Stimulated activated CD8-positive, alpha-beta memory T cell treated with anti-CD3 and anti-CD28 coated beads, Interleukin-7, amount 100 ng/mL, for 24 hours (primary cell): ENCODE measurements at regions not wholly inside any gene's neighbourhood (a gene's known extent, or its start where the extent isn't known, plus 50 kb on each side); places are given as distances from the start of the nearest gene placed in this dataset.

ENCODE experiments used
- DNase-seq: peaks from one replicate; pipeline ENCODE4 v3.0.0-alpha.2; 2020; ENCODE audit warnings: low read depth

DNA sequence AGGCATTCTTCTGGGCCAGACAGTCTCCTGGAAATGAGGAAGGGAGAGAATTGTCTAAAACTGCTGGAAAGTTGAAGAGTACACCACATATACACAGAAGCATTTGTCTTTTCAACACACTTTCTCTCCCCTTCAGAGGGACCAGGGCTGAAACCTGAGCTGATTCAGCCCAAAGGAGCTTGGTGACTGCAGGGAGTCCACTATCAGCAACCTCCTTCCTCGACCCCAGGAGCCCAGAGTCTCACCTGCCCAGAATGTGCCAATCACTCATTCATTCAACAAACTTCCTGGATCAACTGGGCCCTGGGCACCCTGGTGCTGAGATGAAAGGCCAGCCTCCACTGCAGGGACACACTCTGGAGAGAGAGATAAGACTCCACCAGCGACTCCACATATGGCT lies 128.9 kb upstream of the VSTM2B start:
- DNase-seq = no peak

DNA sequence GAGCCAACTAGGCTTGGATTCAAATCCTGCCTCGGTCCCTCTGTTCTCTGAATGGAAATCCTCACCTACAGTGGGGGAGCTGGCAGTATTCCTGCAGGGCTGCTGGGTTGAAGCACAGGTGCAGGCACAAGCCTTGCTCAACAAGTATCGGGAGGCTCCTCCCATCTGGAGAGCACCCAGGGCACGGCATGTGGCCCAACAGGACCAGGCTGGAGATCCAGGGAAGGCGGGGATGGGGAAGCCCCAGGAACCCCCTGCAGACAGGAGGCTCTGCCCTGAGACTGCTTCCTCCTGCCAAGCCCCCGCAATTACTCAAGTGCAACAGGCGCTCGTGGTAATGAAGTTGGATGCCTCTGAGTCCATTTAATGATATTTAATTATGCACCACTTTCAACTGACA lies 128.0 kb upstream of the VSTM2B start:
- DNase-seq = no peak

DNA sequence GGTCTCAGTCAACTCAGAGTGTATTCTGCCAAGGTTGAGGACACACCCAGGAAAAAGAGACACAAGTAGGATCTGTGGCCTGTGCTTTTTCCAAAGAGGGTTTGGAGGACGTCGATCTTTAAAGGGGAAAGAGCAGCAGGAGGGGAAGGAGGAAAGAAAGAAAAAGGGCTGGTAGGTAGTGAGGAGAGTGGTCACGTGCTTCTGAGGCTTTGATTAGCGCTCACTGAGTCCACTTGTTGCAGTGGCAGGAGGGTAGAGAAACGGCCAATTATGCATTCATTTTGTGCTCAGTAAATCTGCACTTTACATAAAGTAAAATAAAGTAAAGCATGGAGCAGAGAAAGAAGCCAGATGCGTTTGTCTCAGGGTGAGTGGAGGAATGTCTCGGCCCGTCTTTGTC lies 126.0 kb upstream of the VSTM2B start:
- DNase-seq = no peak

DNA sequence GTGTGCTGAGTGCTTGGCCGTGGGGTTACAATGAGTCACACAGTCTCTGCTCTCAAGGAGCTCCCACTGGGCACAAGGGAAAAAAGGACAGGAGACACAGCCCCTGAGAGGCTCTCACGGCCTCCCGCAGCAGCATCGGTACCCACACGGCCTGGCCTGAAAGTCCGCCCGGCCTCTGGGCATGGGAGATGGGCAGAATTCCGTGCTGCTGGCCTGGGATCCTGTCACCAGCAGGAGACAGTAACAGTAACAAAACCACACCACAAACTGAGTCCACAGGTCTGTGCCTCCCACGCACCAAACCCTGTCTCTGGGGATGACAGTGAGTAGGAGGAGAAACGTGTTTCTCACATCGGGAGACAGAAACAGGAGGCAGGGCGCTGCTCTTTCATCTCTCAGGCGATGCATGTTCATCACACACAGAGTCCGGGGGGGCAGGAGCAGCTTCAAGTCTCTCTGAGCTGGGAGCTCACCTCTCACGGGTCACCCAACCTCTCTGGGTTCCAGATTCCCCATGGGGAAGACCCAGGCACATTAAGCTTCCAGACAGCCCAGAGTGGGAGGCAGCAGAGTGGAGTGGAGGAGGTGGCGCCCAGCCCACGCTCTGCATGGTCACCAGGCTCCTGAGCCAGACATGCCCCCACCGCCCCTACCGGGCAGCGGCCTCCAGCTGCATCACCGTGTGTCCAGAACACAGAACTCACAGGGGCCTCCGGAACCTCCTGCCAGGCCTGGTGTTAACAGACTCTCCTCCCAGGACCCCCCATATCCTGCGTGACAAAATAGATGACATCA lies 124.7 kb upstream of the VSTM2B start:
- no peak for DNase-seq

DNA sequence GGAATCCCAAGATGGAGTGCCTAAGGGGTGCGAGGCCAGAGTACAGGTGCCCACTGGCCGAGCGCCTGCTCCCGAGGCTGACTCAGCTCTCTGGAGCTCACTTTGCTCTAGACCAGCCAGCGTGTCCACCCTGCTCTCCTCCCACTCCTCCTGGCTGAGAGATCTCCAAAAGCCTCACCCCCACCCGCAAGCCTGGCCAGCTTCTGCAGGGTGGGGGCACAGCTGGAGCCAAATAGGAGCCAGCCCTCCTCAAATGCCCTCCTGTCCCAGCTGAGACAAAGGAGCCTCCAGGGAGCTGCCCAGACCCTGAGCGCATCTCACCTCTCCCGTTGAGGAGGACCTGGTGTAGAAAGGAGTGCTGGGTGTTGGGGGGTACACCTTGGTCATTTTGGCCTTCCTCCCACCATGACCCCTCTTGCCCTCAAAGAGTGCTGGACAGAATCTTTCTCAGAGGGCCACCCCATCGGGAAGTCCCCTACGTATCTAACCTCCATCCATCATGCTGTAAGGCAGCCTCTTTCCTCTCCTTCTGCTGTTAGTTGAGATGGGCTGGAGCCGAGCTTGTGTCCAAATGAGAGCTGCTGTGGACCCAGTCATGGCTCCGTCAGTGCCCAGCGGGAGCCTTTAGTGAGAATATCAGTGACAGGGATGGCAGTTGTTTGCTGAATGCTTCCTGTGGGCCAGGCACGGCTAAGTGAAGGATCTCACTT lies 123.9 kb upstream of the VSTM2B start:
- DNase-seq = no peak

DNA sequence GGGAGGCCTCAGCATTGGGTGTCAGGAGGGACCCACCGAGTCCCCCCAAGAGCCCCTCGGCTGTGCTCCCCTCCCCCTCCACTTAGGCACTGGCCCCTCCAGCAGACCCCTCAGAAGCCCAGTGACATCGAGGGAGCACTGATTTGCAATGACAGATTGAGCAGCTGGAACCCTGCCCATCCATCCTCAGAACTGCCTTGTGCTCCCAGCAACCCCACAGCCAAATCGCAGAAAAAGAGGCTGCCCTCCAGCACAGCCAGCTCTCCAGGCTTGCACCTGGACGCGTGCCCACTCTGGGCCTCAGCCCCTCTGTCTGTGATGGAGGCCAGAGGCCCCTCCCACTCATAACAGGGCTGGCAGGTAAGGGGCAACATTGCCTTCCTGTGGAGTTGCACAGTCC lies 123.2 kb upstream of the VSTM2B start:
- no peak for DNase-seq

DNA sequence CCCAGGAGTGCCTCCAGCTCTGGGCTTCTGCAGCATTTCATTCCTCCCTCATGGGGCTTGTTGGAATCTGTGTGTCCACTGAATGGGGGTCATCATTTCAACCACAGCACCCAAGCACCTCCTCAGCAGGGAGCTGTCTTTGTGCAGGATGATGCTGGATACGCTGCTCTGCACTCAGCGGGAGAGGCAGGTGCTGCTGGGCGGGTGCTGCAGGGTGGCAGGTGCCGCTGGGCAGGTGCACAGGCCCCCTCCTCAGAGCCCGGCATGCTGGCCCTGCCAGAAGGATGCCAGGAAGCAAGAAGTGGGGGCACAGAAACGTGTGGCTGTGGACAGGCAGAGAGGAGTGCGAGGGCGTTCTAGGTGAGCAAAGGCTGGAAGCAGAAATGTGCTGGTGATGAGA lies 121.8 kb upstream of the VSTM2B start:
- DNase-seq = no peak

DNA sequence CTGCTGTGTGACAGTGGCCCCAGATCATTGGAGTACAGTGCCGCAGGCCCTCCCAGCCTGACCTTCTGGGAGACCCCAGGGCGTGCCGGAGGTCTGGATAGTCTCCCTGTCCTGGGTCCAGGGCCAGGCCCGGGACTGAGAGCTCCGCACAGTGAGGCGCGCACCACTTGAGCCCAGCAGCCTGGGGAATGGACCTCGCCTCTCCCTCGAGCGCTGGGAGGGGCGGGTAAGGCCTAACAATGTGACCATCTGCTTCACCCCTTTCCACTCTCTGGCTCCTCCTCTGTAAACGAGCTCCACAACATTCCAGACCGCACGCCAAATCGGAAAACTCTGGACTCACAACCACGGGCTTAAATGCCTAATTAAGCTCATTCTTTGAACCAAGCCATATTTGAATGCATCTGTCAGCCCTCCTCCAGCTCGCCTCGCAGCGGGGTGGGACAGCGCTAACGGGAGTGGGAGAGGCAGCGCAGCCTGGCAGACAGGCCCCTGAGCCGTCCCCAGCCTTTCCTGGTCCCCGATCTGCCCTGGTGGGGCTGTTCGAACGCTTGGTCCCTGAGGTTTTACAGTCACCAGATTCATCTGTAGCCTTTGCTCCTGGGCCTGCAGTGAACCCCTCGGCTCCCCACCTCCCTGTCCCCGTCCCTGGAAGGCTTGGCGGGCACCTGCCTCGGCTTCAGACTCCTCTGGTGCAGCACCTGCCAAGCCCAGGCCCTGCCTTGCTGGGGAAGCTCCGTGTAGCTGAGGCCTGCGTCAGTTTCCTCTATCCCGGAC lies 120.7 kb upstream of the VSTM2B start:
- DNase-seq = no peak

DNA sequence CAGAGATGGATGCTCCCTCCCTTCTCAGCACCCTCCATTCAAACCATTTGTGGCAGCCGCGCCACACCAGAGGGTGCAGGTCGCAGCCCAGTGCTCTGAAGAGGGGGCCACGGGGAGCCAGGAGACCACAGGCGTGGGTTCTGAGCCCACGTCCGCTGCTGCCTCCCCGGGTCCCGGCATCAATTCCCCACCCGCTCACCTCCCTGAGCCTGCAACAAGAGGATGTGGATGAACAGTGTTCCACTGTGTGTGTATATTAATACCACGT lies 120.1 kb upstream of the VSTM2B start:
- DNase-seq = no peak

DNA sequence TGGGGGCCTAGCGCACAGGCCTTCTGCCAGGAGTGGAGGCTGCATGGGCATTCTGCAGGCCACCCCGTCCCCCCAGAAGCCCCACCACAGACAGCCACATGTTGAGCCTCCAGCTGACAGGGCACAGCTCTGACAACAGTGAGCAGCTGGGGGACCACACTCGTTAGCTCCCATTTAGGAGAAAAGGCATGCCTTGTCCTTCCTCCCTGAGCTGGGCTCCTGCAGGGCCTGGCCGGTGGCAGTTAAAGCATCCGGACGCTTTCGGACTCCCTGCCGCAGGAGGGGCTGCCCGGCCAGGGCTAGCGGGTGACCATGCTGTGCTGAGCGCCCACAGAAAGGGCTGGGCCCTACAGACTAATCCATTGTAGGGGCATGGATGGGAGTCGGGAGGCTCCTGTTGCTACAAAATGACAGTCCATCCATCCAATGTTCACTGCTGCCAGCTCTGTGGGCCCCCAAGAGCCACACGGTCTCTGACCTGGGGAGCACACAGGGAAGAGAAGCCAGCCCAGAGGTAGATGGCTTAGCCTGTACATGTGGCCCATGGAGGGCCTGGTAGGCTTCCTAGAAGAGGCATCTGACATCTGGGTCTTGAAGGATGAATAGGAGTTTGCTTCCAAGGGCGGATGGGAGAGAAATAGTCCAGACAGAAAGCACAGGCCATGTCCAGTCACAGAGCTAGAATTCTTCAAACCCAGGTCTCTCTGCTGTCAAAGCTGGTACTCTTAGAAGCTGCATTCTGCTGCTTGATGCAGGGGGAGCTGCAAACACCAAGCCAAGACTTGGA lies 116.5 kb upstream of the VSTM2B start:
- no peak for DNase-seq

DNA sequence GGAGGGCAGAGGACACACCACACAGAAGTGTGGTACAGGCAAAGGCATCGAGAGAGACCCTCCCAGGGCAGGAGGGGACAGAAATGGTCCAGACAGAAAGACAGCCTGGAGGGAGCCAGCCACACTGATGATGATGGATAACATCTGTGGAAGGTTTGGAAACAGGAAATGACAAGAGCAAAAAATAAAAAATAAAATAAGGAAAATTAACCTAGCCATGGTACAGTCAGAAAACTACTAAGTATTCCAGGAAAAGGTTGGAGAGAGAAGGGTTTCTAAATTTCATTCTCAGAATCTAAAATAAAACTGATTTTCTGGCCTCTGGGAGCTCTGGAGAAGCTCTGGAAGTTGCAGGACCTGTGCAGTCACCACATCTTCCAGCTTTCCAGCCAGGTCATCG lies 115.2 kb upstream of the VSTM2B start:
- DNase-seq = no peak

DNA sequence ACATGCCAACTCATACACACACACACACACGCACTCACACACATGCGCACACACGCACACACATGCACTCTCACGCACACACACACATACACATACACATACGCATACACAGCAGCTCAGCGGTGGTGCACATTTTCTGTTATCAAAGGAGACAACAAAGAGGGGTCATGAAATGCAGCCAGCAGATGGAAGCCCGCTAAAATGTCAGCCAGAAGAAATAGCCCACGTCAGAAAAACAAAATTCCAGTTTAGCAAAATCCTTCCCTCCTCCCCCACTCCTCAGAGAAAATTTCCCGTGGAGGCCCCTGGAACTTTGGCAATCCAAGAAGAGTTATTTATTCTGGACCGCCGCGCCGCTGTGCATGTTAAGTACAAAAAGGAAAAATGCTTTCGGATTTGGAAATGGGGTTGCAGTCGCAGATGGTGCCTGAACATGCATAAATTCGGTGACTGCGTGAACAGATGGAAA lies 114.6 kb upstream of the VSTM2B start:
- no peak for DNase-seq

DNA sequence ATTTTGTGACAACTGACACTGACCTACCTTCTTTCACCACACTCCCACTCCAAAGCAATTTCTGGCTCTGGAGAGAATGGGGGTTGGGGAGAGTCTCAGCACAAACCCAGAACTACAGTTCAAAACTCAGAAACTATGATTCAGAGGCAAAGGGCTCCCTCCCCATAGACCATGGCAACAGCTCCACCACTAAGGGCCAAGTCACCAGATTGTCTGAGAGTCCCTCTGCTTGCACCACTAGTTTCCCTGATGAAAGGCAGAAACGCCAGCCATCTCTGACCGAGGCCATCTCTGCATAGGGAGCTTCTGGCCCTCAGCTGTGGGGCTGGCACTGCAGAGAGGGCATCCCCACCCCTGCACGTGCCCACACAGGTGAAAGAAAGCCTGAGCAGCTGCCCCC lies 112.4 kb upstream of the VSTM2B start:
- no peak for DNase-seq

DNA sequence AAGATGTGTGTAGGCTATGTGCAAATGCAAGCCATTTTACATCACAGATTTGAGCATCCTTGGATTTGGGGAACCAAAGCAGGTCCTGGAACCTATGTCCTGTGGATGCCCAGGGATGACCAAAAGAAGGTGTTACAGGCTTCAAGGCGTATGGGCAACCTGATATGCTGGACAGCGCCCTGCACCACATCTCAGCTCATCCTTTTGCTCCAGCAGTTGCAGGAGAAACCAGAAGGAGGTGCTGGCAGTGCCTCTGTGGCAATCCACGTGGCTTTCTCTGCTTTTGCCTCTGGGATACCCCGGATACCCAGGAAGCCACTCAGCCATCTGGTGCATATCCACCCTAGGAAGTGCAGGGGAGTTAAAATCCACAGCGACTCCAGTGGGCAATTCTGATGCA lies 110.3 kb upstream of the VSTM2B start:
- no peak for DNase-seq

DNA sequence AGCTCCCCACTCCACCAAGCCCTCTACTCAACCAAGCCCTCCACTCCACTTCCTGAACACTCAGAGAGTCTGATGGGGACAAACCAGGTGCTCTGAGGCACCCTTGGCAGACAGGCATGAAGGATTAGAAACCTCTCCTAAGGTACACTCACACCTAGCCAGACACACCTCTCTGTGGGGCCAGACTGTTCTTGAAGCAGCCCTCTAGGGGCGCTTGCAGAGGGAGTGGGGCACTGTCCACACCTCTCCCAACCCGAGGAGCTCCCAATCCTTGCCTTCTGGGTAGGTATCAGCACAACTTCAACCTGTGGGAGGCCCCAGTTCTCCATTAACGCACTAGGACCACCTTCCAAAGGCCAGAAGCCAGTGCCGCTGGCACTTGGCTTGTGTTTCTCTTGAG lies 108.7 kb upstream of the VSTM2B start:
- DNase-seq = no peak

DNA sequence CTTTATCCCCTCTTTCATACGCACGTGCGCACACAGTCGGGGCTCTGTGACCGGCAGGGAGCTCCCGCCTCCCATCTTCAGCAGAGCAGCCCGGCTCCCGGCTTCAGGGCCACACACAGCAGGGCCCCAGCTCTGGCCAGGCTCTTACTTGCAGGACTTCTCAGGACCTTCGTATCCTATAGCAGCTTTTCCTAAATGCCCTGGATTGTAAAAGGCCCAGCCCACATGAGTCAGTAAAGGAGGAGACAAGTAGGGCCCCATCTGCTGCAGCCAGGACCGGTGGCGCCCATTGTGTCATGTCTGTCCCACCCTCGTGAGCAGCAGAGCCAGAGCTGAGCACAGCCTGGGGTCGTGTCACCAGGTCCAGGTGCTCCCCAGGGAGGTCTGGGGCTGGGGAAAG lies 107.6 kb upstream of the VSTM2B start:
- no peak for DNase-seq

DNA sequence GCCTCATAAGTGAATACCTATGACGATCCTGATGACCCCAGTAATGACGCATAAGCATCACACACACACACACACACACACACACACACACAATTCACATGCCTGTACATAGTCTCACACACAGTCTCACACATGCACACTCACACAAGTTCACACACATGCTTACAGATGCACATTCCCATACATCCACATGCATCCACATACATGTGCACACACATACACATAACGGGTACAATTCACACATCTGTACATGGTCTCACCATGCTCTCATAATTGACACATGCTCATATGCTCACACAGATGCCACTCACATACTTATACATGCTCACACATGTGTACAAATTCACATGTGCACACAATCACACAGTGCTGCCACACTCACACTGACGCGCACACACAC lies 105.7 kb upstream of the VSTM2B start:
- no peak for DNase-seq

DNA sequence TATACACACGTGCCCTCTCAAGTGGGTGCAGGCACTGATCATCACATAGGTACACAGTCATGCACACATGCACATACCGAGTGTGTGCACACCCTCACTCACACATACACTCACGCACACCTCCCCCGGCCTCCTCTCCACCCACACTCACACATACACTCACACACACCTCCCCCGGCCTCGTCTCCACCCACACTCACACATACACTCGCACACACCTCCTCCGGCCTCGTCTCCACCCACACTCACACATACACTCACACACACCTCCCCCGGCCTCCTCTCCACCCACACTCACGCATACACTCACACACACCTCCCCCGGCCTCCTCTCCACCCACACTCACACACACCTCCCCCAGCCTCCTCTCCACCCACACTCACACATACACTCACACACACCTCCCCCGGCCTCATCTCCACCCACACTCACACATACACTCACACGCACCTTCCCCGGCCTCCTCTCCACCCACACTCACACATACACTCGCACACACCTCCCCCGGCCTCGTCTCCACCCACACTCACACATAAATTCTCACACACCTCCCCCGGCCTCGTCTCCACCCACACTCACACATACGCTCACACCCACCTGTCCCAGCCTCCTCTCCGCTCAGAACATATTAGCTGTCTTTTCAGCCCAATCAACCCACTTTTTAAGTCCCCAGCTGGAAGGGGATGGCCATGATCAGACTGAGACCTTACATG lies 105.2 kb upstream of the VSTM2B start:
- no peak for DNase-seq

DNA sequence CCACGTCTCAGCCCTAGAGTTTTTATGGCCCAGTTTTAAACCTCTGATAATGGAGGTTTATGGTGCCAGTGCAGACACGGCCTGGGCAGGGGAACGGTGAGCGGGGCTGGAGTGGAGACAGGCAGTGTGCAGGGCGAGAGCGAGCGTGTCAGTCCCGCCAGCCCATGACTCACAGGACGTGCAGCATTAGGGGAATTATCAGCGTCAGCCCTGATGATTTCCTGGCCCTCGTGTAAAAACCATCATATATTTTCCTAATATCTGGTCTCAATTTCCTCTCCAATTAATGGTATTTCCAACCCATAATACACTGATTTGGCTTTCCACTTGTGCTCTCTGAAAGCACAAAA lies 104.6 kb upstream of the VSTM2B start:
- no peak for DNase-seq

DNA sequence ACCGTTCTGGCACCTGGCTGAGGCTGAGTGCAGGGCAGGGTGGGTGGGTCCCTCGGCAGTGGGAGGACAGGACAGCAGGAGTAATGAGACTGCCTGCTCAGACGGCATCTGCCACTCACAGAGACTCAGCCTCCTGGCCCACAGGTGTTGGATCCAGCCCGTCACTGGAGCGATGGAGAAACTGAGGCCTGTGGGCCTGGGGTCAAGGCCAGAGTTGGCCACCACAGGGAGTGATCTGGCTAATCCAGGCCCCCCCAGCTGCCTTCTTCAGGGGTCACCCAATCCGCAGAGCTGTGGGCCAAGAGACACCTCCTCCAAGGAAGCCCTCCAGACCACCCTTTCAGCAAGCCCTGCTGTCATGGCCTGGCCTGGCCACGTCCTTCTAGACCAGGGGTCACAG lies 103.7 kb upstream of the VSTM2B start:
- no peak for DNase-seq

DNA sequence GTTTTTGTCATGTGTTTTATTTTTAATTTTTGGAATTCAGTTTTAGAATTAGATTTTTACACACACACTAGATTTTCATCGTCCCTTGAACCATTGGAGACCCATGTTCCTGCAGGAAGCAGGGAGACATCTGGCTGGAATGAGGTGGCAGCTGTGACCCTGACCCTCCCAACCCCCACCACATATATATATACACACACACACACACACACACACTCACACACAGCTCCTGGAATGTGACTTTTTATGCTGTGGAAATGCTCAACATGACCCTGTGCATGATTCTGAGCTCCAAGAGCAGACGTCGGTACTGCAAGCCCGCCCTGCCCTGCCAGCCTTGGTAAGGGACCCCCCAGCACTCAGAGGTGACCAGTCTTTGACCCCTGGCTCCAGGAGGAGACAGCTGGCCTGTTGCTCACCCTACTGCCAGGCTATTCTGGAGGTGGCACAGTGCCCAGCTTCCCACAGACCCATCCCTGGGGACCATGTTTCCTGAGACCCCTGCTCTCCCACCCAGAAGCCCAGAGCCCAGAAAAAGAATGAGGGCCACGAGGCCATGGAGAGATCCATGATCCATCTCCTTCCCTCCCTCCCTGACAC lies 103.2 kb upstream of the VSTM2B start:
- no peak for DNase-seq

DNA sequence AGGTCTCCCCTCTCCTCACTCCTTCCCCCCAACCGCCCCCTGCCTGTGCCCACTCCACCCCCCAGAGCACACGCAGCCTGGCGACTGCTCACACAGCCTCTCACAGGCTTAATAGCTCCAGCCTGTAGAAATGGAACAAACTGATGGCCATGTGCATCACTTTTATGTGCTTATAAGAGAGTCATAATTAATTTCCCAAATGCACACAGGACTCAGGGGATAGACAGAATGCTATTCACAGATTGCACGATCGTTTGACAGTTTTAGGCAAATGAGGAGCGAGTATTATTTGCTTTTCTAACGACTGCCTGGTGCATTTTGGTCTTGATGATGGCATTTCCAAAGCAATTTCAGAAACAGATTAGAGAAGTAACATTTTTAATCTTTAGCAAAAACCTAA lies 97.7 kb upstream of the VSTM2B start:
- DNase-seq = no peak
